NCI-H774 (cell line): ENCODE measurements at regions not wholly inside any gene's neighbourhood (a gene's known extent, or its start where the extent isn't known, plus 50 kb on each side); places are given as distances from the start of the nearest gene placed in this dataset.

ENCODE experiments used
- DNase-seq: peaks from one replicate; lab custom pipeline; 2025; lab: John Stamatoyannopoulos, UW

- no peak for DNase-seq
These were observed 100.9 kb upstream of the RADX start for GRCh38 chrX:106510713-106511403.
